8988T (cell line): ENCODE measurements at regions not wholly inside any gene's neighbourhood (a gene's known extent, or its start where the extent isn't known, plus 50 kb on each side); places are given as distances from the start of the nearest gene placed in this dataset.

Source experiments
- DNase-seq: peaks from one replicate; pipeline ENCODE4 v3.0.0; 2011

DNA sequence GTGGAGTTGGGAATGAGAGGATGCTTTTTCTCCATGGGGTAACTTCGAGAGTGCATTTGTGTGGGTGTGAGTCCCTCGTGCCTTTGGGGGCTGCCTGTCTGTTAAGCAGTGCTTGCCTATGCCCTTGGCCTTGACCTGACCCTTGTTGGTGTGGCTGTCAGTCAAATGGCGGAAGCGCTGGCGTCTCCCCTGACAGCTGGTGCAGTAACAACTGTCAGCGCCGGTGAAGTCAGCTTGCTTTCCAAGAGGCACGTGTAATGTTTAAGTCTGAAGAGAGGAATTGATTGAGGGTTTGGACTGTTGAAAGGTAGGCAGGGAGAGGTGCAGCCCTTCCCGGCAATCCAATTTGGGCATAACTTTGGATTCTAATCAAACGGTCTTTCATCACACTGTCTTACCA lies 211.3 kb downstream of the AACS start:
- DNase-seq = no peak

DNA sequence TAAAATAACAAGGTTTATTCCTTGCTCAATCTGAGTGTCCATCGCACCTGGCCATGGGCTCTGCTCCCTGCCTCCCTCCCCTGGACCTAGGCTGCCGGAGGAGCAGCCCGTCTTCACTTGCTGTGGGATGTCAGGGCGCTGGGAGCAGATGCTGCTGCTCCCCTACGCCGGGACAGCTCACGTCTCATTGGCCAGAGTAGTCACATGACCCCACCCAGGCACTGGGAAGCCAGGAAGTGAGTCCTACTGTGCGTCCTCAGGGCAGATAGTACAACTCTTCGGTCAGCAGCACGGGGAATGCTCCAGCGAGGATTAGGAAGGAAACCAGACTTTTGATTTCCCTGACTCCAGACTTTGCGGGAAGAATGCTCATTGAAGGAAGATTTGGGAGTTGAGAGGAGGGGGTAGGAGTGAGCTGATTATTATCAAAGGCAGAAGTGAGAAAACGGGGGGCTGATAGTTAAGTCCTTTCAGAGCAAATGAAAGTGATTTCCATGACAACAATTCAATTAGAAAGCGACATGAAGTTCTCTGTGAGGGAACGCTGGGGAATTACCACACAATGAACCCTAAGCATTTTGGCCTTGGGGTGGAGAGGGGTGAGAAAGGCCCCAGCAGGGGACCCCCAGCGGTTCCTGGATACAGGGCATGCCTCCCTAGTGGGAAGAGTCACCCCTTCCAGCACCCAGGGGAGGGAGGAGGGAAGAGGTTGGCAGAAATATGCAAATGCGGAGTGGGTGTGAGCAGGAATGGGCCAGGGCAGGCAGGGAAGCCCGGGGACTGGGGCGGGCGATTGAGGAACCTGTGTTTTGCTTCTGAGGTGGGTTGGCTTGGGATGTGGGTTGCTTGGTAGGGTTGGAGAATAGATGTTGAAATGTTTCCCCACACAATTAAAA lies 215.5 kb downstream of the AACS start:
- DNase-seq = no peak

DNA sequence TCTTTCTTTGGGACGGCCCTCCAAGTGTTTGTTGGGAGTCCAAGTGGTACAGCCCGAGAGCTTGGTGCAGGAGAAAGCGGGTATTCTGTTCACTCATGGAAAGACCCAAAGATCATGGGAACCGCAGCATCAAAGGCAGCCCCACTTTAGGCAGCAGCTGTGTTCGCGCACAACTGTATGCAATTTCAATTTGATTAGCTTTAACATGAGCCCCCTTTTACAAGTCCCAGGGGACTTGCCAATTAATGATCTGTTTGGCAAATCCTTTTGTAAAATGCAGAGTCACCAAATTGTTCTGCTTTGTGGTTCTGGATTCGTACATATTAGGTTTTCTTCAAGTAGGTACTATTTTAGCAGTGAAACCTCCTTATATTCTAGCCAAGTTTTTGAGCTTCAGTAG lies 217.7 kb downstream of the AACS start:
- DNase-seq = no peak

DNA sequence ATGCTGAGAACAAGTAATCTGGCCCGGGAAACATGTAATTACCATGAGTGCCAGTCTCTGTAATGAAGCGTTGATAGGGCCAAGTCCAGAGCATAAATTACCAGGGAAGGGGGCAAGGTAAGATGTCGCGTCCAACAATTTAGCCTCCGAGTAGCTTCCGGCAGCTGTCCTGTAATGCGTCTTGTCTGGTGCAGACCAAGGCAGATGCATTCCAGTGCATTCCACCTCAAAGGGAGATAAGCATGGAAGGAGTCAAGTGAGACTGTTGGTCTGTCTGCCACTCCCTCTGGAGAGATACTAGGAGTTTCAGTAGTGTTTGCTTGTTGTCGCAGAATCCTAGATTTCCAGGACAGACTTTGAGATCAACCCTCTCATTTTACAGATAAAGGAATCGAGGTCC lies 218.3 kb downstream of the AACS start:
- DNase-seq = no peak

DNA sequence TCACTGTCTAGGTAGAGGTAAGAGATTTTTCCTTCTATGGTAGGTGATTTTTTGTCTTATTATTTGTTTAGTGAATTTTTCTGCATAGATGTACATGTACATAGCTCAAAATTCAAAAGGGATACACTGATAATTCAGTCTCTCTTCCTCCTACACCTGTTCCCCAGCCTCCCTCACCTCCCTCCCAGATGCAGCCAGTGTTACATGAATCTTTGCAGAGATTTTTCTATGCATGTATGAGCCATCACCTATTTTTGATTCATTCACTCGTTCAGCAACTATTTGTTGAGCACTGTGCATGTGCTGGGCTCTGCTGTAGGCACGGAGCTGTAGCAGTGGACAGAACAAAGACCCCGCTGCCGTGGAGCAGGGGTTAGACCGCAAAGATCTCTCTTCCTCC lies 218.9 kb downstream of the AACS start:
- no peak for DNase-seq

DNA sequence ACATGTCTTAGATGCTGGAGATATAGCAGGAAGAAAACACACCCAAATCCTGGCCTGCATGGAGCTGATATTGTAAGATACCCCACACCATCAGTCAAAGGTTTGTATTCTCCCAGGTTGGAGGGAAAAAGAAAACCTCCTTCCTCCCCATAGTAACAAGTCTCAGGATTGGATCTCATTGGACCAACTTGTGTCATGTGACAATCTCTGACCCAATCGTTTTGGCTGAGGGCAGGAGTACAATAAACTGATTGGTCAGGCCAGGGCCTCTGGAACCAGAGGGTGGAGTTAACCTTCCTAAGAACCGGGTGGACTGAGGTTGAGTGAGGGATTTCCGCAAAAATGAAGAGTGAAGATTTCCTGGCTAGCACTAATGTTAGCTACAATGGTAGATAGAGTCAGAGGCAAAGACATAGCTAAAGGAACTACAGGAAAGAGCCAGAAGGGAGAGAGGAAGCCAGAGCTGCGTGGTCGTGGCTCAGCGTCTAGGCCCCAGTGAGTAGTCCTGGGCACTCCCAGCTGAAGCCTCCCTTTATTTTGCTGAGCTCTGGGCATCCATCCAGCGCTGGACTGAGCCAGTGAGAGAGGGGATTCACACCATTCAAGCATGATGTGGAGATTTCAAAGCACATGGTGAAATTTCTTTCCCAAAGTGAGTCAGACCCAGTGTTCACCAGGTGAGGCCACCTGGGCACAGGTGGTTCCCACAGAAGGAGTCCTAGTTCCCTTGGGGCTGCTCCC lies 219.9 kb downstream of the AACS start:
- no peak for DNase-seq

DNA sequence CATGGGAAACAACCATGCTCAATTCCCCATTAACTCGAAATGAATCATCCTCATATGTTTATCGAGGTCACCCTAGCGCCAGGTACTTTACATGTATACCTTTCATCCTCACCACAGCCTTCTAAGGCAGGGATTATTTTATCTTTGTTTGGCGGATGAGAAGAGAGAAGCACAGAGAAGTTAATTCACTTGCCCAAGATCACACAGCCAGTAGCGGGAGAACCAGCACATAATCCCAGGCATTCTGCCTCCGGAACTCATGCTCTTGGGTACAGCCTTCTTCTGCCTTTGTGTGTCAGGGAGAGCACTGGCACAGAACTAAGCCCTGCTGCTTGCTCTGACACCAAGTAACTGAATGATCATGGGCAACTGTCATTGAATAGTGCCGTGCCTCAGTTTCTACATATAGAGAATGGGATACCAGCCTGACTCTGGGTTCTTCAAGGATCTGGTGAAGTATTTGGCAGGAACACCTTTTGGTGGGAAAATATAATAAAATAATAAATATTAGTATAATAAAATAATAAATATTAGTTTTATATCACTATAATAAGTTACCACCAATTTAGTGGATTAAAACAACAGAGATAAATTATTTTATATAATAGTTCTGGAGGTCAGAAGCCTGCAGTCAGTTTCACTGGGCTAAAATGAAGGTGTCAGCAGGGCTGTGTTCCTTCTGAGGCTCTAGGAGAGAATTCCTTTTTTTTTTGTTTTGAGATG lies 220.9 kb downstream of the AACS start:
- no peak for DNase-seq

DNA sequence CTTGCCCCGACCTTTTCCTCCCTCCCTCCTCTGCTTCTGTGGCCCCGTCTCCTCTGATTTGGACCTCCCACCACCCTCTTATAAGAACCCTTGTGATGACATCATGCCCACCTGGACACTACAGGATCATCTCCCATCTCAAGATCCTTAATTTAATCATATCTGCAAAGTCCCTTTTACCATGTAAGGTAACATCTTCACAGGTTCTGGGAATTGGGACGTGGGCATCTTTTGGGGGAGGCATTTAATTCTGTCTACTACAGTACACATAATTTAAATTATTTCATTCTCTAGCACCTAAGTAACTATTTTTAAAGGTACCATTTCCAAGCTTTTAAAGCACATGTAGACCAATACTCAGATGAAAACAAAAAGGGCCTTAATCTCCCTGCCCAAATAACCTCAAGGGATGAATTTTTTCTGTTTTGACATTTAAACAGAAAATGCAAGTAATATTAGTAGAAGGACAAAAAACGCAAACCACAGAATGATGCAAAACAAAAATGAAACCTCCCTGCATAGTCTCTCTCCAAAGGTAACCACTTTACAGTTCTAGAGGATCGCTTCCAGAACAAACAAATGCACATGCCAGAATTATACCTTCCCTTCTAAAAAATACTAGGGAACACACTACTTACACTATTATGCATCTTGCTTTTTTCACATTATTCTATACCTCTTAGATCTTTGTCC lies 222.1 kb downstream of the AACS start:
- DNase-seq = no peak

DNA sequence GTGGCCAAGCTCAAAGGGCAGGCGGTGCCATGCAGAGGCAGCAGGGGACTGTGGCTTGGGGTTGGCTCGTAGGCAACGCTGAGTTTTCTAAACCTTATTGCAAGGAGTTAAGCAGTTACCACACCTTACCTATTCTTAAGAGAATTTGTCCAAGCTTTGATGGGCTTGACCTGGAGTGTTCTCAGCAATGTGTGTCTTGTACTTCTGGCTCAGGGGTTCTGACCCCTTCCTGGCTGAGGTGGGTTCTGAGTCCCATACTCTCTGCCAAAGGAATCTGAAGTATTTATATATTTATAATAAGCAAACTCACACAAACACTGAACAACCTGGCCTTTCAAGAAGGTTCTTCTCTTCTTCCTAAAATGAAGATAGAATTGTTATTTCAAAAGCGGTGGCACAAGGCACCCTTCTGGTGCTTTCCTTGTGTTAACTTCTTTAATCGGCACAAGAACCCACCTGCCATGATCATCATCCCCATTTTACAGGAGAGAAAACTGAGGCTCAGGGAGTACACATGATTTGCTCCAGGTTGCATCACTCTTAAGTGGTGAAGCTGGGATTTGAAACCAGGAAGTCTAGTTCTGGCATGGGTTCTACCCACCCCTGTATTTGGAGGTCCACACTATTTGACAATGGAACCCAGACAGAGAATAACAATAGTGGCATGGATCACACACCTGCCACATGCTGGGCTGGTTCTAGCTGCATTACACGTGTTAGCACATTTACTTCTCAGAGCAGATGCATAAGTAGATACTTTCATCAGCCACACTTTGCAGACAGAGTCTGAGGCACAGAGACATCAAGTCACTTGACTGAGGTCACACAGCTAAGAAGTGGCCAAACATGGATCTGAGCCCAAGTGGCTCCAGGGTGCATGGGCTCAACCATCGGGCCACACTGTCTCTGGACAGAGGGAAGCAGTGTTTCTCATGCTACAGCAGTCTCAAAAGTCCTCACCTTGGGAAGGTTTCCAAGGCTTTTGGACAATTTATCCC lies 224.0 kb downstream of the AACS start:
- DNase-seq = no peak

DNA sequence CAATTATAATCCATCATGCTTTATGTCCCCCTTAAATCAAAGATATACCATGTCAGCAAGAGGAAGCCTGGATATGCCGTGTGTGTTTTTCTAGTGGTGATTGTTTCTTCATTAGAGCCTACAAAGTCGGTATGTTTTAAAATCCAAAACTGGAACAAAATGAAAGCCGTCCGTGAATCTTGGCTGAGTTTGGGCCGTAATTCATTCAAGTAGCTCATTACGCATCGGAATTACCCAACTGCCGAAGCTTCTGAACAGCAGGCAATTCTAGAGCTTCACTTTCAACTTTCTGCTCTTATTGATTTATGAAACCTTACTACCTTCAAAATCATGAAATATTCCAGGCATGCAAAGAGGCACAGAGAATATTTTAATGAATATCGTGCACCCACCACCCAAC lies 224.7 kb downstream of the AACS start:
- no peak for DNase-seq

DNA sequence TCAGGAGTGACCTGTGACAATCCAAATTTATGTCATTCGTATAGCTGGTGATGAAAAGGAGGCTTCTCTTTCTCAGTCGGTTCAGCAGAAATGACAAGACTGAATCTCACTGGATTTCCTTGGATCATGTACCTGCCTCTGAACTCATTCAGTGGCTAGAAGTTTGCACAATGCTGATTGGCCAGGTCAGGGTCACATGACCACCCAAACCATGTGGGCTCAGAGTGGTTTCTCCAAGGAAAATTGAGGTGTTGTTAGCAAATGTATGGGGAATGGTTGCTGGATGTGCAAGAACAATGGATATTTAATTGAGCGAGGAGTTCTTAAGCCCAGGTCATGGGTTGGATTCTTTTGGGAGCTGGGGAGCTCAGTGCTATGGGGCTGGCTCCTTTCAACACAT lies 227.5 kb downstream of the AACS start:
- DNase-seq = no peak

DNA sequence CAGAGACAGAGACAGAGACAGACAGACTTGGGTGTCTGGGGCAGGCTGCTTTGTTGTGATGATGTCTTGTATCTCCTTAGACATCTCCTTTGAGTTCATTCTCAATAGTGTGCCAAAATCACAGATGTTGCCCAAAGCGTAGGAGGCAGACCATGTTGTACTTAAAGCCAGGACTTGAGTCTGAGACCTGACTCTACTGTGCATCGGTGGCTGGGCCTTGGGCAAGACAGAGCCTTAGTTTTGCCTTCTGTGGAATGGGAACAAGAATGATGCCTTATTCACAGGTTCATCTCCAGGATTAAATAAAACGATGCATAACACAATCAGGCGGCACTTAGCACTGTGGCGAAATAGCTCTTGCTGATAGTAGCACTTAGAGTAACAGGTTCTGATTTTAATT lies 230.3 kb downstream of the AACS start:
- DNase-seq = no peak

DNA sequence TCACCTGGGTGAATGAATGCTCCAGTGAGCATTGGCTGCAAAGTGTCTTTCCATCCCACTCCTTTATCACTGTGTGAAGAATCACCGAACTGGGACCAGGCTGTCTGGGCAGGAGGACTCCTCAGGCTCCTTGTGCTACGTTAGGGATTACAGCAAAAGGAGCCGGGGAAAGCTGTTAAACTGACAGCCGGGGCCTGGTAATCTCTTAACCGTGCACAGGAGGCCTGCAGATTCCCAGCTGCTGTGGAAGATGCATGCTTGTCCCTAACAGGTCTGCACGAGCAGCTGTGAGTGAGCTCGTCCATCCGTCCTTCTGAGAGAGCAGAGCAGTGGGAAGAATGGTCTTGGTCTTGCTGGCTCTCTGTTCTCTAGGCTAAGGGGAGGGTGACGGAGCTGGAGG lies 231.5 kb downstream of the AACS start:
- DNase-seq = no peak

DNA sequence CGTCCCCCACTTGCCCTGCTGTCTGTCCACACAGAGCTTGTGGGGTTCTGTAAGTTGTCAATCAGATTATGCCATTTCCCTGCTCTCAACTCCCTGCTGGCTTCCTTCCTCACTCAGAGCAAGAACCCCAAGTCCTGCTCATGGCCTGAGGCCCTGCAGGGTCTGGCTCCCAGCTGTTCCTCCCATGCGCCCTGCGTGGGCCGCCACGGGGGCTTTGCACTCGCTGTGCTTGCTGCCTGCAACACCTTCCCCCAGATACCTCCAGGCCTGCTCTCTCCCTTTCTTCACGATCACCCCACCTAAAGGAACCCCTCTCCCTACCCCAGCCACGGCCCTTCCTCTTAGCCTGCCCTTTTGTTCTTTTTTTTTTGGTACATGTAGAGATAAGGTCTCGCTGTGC lies 234.6 kb downstream of the AACS start:
- DNase-seq = no peak

DNA sequence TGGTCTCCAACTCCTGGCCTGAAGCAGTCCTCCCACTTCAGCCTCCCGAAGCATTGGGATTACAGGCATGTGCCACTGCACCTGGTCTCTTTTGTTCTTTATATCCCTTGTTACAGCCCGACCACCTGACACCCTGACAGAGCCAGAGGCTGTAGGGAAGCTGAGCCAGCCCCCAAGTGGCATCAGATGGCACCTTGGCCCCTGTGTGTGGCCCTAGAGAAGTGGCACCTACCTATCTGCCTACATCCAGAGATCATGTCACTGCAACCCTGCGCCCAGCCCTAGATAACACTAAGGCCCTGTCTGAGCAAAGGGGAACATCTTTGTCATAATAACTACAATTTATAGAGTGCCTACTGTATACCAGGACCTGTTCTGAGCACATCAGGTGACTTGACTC lies 235.0 kb downstream of the AACS start:
- DNase-seq = no peak

DNA sequence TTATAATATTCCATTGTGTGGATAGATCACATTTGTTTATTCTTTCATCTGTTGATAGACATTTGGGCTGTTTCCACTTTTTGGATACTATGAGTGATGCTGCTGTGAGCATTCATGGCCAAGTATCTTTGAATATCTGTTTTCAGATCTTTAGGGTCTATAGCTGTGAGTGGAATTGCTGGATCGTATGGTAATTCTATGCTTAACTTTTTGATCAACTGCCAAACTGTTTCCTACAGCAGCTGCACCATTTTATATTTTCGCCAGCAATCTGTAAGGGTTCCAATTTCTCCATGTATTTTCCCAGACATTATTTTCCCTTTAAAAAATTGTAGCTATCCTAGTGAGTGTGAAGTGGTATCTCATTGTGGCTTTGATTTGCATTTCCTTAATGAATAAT lies 238.1 kb downstream of the AACS start:
- no peak for DNase-seq

DNA sequence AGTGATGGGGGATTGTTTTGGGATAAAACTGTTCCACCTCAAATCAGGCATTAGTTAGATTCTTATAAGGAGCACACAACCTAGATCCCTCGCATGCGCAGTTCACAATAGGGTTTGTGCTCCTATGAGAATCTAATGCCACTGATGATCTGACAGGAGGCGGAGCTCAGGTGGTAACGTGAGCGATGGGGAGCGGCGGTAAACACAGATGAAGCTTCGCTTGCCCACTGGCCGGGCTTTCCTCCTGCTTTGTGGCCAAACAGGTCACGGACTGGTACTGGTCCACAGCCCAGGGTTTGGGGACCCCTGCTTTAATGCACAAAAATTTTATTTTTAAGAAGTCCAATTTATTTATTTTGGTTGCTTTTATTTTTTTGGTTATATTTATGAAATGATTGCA lies 238.8 kb downstream of the AACS start:
- no peak for DNase-seq

DNA sequence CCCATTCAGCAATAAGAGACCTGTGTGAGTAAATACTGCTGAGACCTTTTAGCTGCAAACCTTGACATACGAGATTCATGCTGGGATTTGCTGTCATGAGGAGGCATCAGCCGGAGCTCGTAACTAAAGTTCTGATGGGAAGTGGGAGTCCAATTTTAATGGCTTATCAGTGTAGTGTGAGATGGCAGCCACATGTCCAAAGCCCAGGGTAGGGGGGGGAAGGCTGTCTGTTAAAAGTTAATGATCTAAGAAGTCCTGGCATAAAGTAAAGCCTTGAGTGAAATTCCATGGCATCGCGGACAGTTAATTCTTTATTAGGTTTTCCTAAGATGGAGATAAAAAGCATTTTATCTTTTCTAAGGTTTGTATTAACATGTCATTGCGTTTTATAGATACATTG lies 240.0 kb downstream of the AACS start:
- no peak for DNase-seq

DNA sequence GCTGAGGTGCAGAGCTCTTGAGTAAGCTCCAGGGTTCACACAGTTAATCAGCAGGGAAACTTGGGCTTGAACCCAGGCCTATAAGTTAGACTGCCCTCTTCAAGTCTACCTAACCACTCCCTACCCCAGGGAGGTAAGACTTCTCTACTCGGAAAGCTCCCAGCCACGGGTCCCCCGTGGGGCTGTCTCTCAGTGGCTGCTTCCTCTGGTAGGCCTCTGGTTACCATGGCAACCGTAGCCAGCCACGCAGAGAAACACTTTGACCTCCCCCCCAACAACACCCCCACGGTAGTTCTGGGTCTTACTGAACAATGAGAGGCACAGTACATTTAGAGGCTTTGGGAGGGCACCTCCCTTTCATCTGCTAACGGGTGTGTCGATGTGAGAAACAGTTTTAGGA lies 245.2 kb downstream of the AACS start:
- no peak for DNase-seq

DNA sequence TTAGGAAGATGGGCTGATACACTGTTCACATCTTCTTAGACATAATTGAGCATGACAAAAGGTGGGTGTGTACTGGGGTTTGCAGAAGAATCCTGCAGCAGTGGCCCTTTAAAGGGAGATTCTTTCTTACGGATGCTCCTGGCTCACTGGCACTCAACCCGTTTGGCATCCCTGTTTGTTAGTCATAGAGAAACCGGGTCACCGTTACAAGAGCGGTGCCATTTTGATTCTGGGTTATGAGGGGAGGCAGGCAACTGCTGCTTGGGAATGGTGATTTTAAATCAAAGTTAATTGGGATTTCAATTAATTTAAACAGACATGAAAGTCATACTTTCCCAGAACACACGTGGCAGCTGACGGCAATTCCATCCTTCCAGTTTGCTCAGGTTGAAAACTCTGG lies 245.8 kb downstream of the AACS start:
- DNase-seq = no peak

DNA sequence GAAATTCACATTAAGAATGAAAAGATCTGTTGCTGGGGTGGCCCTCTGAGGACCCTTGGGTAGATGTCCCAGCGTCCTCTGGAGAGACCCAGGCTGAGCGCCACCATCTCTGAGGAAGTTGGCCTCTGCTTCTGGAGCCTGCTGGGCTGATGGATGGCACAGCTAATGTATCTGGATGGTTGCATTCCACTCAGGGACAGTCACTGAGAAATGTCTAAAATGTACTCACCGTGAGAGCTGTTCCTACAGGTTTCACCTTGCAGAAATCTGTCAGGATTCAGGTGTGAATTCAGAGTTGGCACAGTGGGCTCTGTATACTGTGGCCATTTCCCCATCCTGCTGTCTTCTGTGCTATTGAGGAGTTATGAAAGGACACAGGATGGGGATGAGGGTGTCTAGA lies 247.2 kb downstream of the AACS start:
- DNase-seq = no peak
